ENCODE measurements at regions not wholly inside any gene's neighbourhood (a gene's known extent, or its start where the extent isn't known, plus 50 kb on each side); places are given as distances from the start of the nearest gene placed in this dataset.

DNA sequence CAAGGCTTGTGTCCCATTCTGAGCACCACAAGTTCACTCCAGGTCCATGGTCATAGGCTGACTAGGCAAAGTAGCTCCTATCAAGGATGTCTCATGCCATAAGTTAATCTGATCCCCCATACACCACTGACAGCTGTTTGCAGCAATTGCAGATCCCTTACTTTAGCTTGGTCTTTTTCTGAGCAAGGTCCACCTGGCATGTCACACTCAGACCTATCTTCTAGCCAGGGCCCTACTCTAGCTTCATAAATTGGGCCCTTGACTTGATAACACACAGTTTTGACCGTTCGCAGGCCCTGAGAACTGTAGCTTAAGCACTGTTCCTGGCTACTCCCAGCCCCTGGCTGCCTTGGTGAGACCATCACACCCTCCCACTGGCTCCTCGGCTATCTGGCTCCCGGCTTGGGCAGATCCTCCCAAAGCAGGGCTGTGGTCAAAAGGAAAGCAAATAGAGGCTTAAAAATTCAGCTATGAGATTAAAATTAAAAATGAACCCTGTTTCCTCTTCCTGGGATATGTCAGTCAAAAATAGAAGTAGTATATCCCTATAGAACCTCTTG is 427.4 kb downstream of the RAB28 start:
- ATAC-seq (no peak), DNase-seq (no peak)
- H3K4me3 Mint-ChIP-seq: no peak overlapping the region
- no peaks in the 10 kb centered on the region for H3K36me3 Mint-ChIP-seq (ENCODE audit: insufficient read depth)
- peaks cover 3% of the 10 kb centered on the region for H3K9me3 Mint-ChIP-seq
- H3K27me3 Mint-ChIP-seq (ENCODE audit: low read depth): no peaks in the 10 kb centered on the region
- no peaks in the 10 kb centered on the region for H3K4me1 Mint-ChIP-seq (ENCODE audit: low read depth)

DNA sequence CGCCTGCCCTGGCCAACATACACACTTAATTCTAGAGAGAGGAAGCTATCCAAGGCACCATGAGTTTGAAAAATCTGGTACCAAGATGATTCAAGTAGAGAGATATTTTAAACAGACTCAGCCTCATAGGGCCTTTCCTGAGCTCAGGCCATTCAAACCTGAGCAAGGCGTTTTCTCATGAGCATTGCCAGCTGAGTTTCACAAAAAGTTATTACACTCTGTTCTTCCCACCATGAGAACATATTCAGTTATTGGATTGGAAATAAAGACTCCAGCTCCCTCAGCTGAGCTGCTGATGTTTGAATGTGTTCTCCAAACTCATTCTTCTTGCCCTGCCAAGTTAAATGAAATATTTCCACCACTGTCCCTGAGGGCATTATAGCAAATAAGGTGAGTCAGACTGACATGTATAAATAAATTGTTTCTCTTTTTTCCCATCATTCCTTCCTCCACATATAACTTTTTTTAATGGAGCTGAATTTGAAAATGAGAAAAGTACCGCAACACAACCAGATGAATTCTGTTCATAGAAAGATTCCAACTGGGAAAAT is 429.6 kb downstream of the RAB28 start:
- Mint-ChIP-seq H3K9me3 (no peaks in the 10 kb centered on the region), H3K36me3 (ENCODE audit: insufficient read depth) (no peaks in the 10 kb centered on the region), H3K27me3 (ENCODE audit: low read depth) (no peaks in the 10 kb centered on the region), H3K4me3 (no peak overlapping the region), H3K4me1 (ENCODE audit: low read depth) (no peaks in the 10 kb centered on the region)
- DNase-seq (no peak), ATAC-seq (no peak)

DNA sequence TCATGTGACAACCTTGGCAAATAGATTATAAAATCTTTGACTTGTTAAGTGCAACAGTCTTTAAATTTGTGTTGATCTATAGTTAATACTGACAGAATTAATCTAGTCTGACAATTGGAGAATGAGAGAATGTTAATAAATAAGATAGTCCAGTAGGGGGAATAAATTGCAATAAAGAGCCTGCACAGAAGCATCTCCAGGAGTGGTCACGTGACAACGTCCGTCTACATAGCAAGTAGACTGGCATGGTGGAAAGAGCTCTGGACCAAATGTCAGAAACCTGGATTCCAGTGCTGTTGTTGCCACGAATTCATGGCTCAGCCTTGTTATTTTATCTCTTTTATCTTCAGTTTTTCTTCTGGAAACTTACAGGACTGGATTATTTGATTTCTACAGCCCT is 436.5 kb downstream of the RAB28 start:
- DNase-seq (no peak), ATAC-seq (no peak)
- Mint-ChIP-seq H3K9me3 (peaks cover 11% of the 10 kb centered on the region), H3K4me3 (no peak overlapping the region), H3K4me1 (ENCODE audit: low read depth) (no peaks in the 10 kb centered on the region), H3K27me3 (ENCODE audit: low read depth) (no peaks in the 10 kb centered on the region), H3K36me3 (ENCODE audit: insufficient read depth) (no peaks in the 10 kb centered on the region)

DNA sequence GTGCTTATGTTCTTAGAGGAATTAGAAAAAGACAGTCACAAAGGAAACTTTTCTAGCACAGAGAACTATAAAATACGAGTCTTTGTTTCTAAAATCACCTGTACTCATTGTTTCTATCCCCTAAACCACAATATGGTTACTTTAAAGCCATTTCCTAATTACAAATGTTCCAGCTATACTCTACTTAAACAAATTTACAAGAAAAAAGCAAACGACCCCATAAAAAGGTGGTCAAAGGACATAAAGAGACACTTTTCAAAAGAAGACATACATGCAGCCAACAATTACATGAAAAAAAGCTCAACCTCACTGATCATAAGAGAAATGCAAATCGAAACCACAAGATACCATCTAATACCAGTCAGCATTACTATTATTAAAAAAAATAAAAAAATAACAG is 447.3 kb downstream of the RAB28 start:
- Mint-ChIP-seq H3K27me3 (ENCODE audit: low read depth) (no peaks in the 10 kb centered on the region), H3K9me3 (peaks cover 4% of the 10 kb centered on the region)
- ATAC-seq: no peak

DNA sequence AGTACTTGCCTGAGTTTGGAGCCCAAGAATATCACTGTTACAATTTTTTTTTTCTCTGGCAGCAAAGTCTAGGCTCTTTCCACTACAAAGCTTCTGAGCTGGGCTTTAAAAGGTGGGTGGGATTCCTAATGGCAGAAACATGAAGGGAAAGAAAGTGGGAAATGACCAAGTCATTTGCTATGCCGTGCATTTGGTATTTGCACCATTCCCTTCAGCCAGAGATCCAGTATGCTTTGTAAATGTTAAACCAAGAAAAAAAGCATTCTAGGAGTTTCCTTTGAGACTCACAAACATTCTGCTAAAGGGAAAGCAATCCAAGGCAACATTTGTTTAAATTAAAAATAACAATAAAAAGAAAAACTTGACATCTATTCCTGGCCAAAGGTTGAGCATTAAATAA is 451.2 kb downstream of the RAB28 start:
- Mint-ChIP-seq H3K4me3 (no peak overlapping the region), H3K36me3 (ENCODE audit: insufficient read depth) (no peaks in the 10 kb centered on the region), H3K4me1 (ENCODE audit: low read depth) (no peaks in the 10 kb centered on the region), H3K27me3 (ENCODE audit: low read depth) (no peaks in the 10 kb centered on the region), H3K9me3 (peaks cover 4% of the 10 kb centered on the region)
- ATAC-seq: no peak
- no peak for DNase-seq

More for the DNA sequence above, 447.3 kb downstream of the RAB28 start:
- Mint-ChIP-seq H3K4me1 (ENCODE audit: low read depth) (no peaks in the 10 kb centered on the region), H3K36me3 (ENCODE audit: insufficient read depth) (no peaks in the 10 kb centered on the region), H3K4me3 (no peak overlapping the region)
- no peak for DNase-seq

DNA sequence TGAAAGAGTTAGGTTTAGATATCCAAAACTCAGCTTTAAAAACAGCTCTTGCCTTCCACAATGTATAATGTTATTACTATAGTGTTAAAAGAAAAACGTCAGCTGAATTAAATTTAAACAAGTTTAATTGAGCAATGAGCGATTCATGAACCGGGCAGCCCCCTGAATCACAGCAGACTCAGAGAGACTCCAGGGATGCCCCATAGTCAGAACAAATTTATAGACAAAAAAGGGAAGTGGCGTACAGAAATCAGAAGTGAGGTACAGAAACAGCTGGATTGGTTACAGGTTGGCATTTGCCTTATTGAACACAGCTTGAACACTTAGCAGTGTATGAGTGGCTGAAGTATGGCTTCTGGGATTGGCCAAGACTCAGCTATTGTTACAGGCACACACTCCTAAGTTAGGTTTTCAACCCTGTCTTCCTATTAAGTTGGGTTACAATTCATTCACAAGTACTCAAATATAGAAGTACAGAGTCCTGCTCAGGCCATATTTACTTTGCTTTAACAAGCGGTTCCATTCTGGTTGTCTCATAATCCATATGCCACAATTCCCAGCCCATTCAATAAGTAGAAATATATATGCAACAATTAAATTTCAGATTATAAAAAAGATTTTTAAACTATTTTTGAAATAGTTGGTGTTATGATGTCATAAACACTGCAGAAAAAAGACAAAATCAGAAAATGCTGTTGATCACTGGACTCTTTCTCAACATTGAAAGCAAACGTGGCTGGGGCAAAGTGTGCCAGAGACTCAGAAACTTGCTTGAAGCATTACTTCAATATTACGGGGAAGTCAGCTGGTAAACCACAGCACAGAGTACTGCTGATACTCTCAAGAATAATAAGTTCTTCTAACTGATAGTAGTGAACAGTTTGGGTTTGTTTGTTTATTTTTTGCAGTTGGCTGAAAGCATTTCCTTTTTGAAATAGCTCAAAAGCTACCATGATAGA is 459.7 kb downstream of the RAB28 start:
- H3K9me3 Mint-ChIP-seq: peaks cover 5% of the 10 kb centered on the region
- no peak for ATAC-seq
- no peaks in the 10 kb centered on the region for H3K4me1 Mint-ChIP-seq (ENCODE audit: low read depth)
- no peaks in the 10 kb centered on the region for H3K36me3 Mint-ChIP-seq (ENCODE audit: insufficient read depth)
- DNase-seq: no peak
- no peaks in the 10 kb centered on the region for H3K27me3 Mint-ChIP-seq (ENCODE audit: low read depth)
- H3K4me3 Mint-ChIP-seq: no peak overlapping the region

DNA sequence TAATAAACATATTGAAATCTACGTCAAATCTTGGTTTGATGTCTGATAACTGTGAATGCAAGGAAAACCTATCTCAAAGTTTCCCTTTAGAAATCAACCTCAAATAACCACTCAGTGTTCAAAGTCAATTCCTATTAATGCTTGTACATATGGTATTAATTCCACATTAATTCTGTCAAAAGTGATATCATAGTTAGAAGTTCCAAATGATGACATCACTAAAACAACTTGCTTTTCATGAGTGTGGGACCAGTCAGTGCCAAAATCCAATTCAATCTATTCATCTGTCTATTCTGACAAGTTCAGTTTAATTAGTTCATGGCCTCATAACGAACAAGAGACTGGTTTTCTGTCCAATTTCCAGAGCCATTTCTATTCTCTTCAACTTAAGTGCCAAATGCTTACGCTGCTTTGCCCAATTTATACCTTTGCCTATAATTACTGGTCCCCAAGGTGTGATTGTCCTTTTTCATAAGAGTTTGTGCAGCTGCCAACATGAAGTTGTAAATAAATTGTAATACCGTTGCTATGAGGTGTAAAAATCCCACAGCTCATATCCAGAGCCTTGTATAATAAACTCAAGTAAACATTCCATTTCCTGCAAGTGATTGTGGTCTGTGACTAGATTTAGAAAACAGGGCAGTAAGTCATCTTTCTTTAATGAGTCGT is 476.2 kb downstream of the RAB28 start:
- Mint-ChIP-seq H3K36me3 (ENCODE audit: insufficient read depth) (no peaks in the 10 kb centered on the region), H3K9me3 (peaks cover 4% of the 10 kb centered on the region), H3K4me1 (ENCODE audit: low read depth) (no peaks in the 10 kb centered on the region), H3K4me3 (no peak overlapping the region), H3K27me3 (ENCODE audit: low read depth) (no peaks in the 10 kb centered on the region)
- DNase-seq (no peak), ATAC-seq (no peak)

DNA sequence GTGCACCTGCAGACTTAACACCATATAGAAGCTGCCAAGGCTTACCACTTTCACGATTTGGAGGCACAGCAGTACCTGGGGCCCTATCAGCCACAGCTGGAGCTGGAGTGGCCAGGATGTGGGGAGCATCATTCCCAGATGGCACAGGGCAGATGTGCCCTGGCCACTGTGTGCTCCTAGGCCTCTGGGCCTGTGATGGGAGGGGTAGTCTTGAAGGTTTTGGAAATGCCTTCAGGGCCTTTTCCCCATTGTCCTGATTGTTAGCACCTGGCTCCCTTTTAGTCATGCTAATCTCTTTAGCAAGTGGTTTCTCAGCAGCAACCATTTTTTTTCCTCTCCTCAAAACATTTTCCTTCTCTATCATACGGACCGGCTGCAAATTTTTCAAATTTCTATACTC is 490.2 kb downstream of the RAB28 start:
- peaks cover 27% of the 10 kb centered on the region for H3K9me3 Mint-ChIP-seq
- H3K4me1 Mint-ChIP-seq (ENCODE audit: low read depth): no peaks in the 10 kb centered on the region
- DNase-seq (no peak), ATAC-seq (no peak)
- no peaks in the 10 kb centered on the region for H3K36me3 Mint-ChIP-seq (ENCODE audit: insufficient read depth)
- H3K4me3 Mint-ChIP-seq: no peak overlapping the region
- no peaks in the 10 kb centered on the region for H3K27me3 Mint-ChIP-seq (ENCODE audit: low read depth)

DNA sequence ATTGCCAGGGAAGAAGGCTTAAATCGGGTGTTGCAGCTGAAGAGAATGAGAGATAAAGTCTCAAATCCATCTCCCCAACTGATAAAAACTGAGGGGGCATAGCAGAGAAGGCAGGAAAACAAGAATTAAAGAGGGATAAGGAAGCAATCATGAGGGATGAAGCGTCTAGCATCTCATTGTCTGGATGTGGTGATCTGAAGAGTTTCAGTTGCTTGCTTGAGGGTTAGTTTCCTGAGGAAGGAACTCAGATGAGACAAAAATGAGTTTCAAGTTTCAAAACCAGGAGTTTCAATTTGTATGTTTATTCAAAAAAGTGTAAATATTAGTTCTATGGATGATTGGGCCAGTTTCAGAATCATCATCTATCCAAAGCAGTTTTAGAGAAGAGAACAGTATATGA is 496.9 kb downstream of the RAB28 start:
- Mint-ChIP-seq H3K4me1 (ENCODE audit: low read depth) (no peaks in the 10 kb centered on the region), H3K36me3 (ENCODE audit: insufficient read depth) (peaks cover 2% of the 10 kb centered on the region), H3K4me3 (no peak overlapping the region), H3K9me3 (peaks cover 10% of the 10 kb centered on the region), H3K27me3 (ENCODE audit: low read depth) (no peaks in the 10 kb centered on the region)
- ATAC-seq (no peak), DNase-seq (no peak)

DNA sequence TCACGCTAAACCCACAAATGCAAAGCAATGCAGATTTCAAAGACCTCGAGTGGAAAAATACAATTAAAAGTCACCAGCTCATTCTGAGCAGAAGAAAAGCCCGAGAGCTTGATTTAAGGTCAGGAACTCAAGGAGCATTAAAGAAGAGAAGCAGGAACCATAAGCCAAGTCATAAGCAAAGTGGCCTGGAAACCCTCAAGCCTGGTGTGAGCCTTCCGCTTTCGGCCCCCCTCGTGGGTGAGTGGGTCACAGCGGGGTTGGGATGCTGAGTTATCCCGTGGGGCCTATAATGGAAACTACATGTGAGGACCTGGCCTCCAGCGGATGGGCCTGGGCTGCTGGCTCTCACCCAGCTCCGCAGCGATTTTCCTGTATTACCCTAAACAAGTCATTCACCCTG is 504.3 kb downstream of the RAB28 start:
- Mint-ChIP-seq H3K27me3 (ENCODE audit: low read depth) (no peaks in the 10 kb centered on the region), H3K9me3 (peaks cover 19% of the 10 kb centered on the region), H3K4me1 (ENCODE audit: low read depth) (no peaks in the 10 kb centered on the region), H3K4me3 (no peak overlapping the region), H3K36me3 (ENCODE audit: insufficient read depth) (no peaks in the 10 kb centered on the region)
- ATAC-seq: no peak
- DNase-seq: no peak

DNA sequence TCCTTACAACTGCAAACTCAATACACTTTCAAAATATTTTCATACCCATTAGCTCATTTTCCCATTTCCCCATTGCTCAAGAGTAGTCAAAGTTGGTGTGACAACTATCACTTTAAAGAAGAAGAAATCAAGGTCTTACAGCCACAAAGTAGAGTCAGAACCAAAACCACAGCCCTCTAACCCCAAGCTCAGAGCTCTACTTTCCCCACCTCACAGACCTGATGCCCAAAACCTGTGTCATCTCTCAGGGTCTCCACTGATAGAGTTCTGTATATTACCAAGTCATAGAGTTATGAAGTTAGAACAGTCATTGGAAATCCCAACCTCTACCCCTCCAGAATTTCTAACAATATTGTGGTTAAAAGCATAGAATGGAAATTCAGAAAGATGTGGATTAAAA is 505.8 kb downstream of the RAB28 start:
- Mint-ChIP-seq H3K4me1 (ENCODE audit: low read depth) (no peaks in the 10 kb centered on the region), H3K36me3 (ENCODE audit: insufficient read depth) (no peaks in the 10 kb centered on the region), H3K27me3 (ENCODE audit: low read depth) (no peaks in the 10 kb centered on the region), H3K9me3 (peaks cover 19% of the 10 kb centered on the region), H3K4me3 (no peak overlapping the region)
- ATAC-seq (no peak), DNase-seq (no peak)

DNA sequence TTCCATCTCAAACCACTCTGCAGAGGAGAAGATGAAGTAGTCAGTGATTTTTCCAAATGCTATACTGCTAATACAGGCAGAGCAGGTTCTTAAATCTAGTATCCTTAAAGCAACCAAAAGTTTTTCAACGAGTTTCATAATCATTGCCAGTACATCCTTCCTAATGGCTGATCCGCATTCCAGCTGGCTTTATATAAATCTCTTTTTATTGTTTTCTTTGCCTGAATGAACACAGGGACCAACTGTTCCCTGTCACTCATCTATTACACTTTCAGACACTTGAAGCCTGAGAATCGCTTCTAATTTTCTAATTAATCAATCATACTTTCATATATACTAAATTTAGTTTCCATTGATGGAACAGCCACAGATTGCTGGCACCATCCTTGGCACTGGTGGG is 508.6 kb downstream of the RAB28 start:
- H3K9me3 Mint-ChIP-seq: peaks cover 7% of the 10 kb centered on the region
- H3K4me1 Mint-ChIP-seq (ENCODE audit: low read depth): no peaks in the 10 kb centered on the region
- H3K4me3 Mint-ChIP-seq: no peak overlapping the region

DNA sequence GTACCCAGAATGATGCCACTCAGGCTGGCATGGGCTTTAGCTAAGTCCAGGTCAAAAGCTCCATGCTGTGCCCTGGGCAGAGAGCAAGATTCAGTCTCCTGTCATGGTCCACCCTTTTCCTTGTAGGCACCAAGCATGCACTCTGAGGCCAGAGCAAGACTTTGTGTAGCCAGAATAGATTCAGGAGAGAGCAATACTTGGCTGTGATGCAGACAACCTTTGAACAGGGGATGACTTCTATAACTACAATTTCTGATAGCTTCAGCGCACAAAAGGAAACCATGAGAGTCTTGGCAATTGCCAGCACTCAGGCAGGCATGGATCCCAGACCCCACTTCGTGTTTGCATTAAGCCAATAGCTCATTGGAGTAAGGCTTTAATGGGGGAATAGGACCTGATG is 510.6 kb downstream of the RAB28 start:
- Mint-ChIP-seq H3K9me3 (peaks cover 7% of the 10 kb centered on the region), H3K4me1 (ENCODE audit: low read depth) (no peaks in the 10 kb centered on the region), H3K27me3 (ENCODE audit: low read depth) (no peaks in the 10 kb centered on the region), H3K36me3 (ENCODE audit: insufficient read depth) (no peaks in the 10 kb centered on the region), H3K4me3 (no peak overlapping the region)
- DNase-seq (no peak), ATAC-seq (no peak)

More for the DNA sequence above, 508.6 kb downstream of the RAB28 start:
- DNase-seq (no peak), ATAC-seq (no peak)
- H3K36me3 Mint-ChIP-seq (ENCODE audit: insufficient read depth): no peaks in the 10 kb centered on the region
- no peaks in the 10 kb centered on the region for H3K27me3 Mint-ChIP-seq (ENCODE audit: low read depth)

DNA sequence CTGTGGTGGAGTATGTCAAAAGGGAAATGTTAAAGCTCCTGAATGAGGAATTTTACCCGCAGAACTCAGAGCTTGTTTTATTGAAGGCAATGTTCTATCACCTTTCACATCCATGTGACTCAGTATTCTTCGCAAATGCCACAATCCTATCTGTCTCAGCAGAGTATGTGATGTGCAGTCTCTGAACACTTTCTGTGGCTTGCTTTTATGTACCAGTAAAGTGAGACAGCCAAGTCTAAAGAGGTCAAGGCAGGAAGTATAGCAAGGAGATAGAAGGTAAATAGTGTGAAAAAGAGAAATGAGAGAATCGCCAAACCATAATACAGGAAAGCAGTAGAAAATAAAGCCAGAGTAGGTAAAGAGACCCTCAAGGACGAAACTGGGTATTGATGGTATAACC is 515.8 kb downstream of the RAB28 start:
- Mint-ChIP-seq H3K36me3 (ENCODE audit: insufficient read depth) (no peaks in the 10 kb centered on the region), H3K4me3 (no peak overlapping the region), H3K27me3 (ENCODE audit: low read depth) (no peaks in the 10 kb centered on the region), H3K4me1 (ENCODE audit: low read depth) (no peaks in the 10 kb centered on the region), H3K9me3 (peaks cover 3% of the 10 kb centered on the region)
- DNase-seq (no peak), ATAC-seq (no peak)
